H9 (cell line): ENCODE measurements at regions not wholly inside any gene's neighbourhood (a gene's known extent, or its start where the extent isn't known, plus 50 kb on each side); places are given as distances from the start of the nearest gene placed in this dataset.

ENCODE experiments used
- DNase-seq: peaks from one replicate; pipeline ENCODE4 v3.0.0-alpha.2; 2017
- H2AFZ ChIP-seq: one replicate; pipeline ENCODE4 v1.6.1; 2013; ENCODE audit warnings: mild to moderate bottlenecking, low read length, control low read depth, moderate library complexity
- H2AK5ac ChIP-seq: 2 replicates; pipeline ENCODE4 v1.6.1; 2013; ENCODE audit warnings: low read length, control low read depth, mixed read lengths; ENCODE audit not compliant: insufficient read length
- H2BK120ac ChIP-seq: one replicate; pipeline ENCODE4 v1.6.1; 2013; ENCODE audit warnings: low read depth, mild to moderate bottlenecking, low read length, control low read depth, inconsistent platforms; ENCODE audit not compliant: poor library complexity, severe bottlenecking
- H2BK12ac ChIP-seq: 2 replicates; pipeline ENCODE4 v1.6.1; 2013; ENCODE audit warnings: low read length, control low read depth, mixed read lengths, low read depth; ENCODE audit not compliant: insufficient read length
- H2BK15ac ChIP-seq: 2 replicates; pipeline ENCODE4 v1.6.1; 2013; ENCODE audit warnings: low read depth, low read length, control low read depth
- H2BK20ac ChIP-seq: one replicate; pipeline ENCODE4 v1.6.1; 2013; ENCODE audit warnings: low read depth, mild to moderate bottlenecking, low read length, control low read depth, inconsistent platforms; ENCODE audit not compliant: poor library complexity, severe bottlenecking
- H2BK5ac ChIP-seq: 2 replicates; pipeline ENCODE4 v1.6.1; 2013; ENCODE audit warnings: low read length, control low read depth, mixed read lengths; ENCODE audit not compliant: insufficient read length
- H3K14ac ChIP-seq: 2 replicates; pipeline ENCODE4 v1.6.1; 2013; ENCODE audit warnings: low read length, control low read depth; ENCODE audit not compliant: insufficient read depth
- H3K18ac ChIP-seq: 2 replicates; pipeline ENCODE4 v1.6.1; 2013; ENCODE audit warnings: low read depth, mild to moderate bottlenecking, mixed read lengths, low read length, control low read depth; ENCODE audit not compliant: insufficient read length
- H3K23ac ChIP-seq: 2 replicates; pipeline ENCODE4 v1.6.1; 2013; ENCODE audit warnings: low read length, control low read depth, mixed read lengths, low read depth; ENCODE audit not compliant: insufficient read length
- H3K23me2 ChIP-seq: 2 replicates; pipeline ENCODE4 v1.6.1; 2013; ENCODE audit warnings: low read depth, mild to moderate bottlenecking, mixed read lengths, low read length, control low read depth; ENCODE audit not compliant: insufficient read length, poor library complexity, severe bottlenecking
- H3K27ac ChIP-seq: 2 replicates; pipeline ENCODE4 v1.5.1; 2013; ENCODE audit warnings: low read length, control low read depth, mixed read lengths, low read depth; ENCODE audit not compliant: insufficient read length
- H3K27me3 ChIP-seq: 2 replicates; pipeline ENCODE4 v1.6.1; 2013; ENCODE audit warnings: low read length, control low read depth, inconsistent platforms; ENCODE audit not compliant: insufficient read depth
- H3K4ac ChIP-seq: 2 replicates; pipeline ENCODE4 v1.6.1; 2013; ENCODE audit warnings: low read depth, mild to moderate bottlenecking, control low read depth, inconsistent platforms, low read length, moderate library complexity
- H3K4me1 ChIP-seq: 2 replicates; pipeline ENCODE4 v1.6.1; 2013; ENCODE audit warnings: low read length, control low read depth, inconsistent platforms; ENCODE audit not compliant: insufficient read depth
- H3K4me2 ChIP-seq: 2 replicates; pipeline ENCODE4 v1.6.1; 2013; ENCODE audit warnings: low read length, control low read depth, mixed read lengths; ENCODE audit not compliant: insufficient read length, insufficient read depth
- H3K56ac ChIP-seq: 2 replicates; pipeline ENCODE4 v1.6.1; 2013; ENCODE audit warnings: low read depth, mild to moderate bottlenecking, mixed read lengths, low read length, control low read depth; ENCODE audit not compliant: insufficient read length
- H3K79me1 ChIP-seq: 2 replicates; pipeline ENCODE4 v1.6.1; 2013; ENCODE audit warnings: low read depth, mild to moderate bottlenecking, moderate library complexity, low read length, control low read depth, inconsistent platforms; ENCODE audit not compliant: insufficient read depth, poor library complexity, severe bottlenecking
- H3K79me2 ChIP-seq: 2 replicates; pipeline ENCODE4 v1.6.1; 2013; ENCODE audit warnings: low read length, control low read depth, inconsistent platforms; ENCODE audit not compliant: insufficient read depth
- H3K9ac ChIP-seq: 2 replicates; pipeline ENCODE4 v1.6.1; 2013; ENCODE audit warnings: low read length, control low read depth, mixed read lengths; ENCODE audit not compliant: insufficient read length; ENCODE audit errors: extremely low read depth
- H3K9me3 ChIP-seq: one replicate; pipeline ENCODE4 v1.6.1; 2013; ENCODE audit warnings: low read depth, low read length, inconsistent platforms; ENCODE audit not compliant: control insufficient read depth
- H3T11ph ChIP-seq: one replicate; pipeline ENCODE4 v1.6.1; 2013; ENCODE audit warnings: mild to moderate bottlenecking, low read length, control low read depth, inconsistent platforms
- H4K20me1 ChIP-seq: one replicate; pipeline ENCODE4 v1.6.1; 2013; ENCODE audit not compliant: control insufficient read depth, insufficient read length, insufficient read depth
- H4K5ac ChIP-seq: 2 replicates; pipeline ENCODE4 v1.6.1; 2013; ENCODE audit warnings: low read depth, mild to moderate bottlenecking, mixed read lengths, low read length, control low read depth; ENCODE audit not compliant: insufficient read length
- H4K8ac ChIP-seq: replicated peaks from 2 replicates; pipeline ENCODE4 v1.6.1; 2013; ENCODE audit warnings: low read length, control low read depth, mixed read lengths, low read depth; ENCODE audit not compliant: insufficient read length
- H4K91ac ChIP-seq: 2 replicates; pipeline ENCODE4 v1.6.1; 2013; ENCODE audit warnings: low read depth, mild to moderate bottlenecking, moderate library complexity, mixed read lengths, low read length, control low read depth; ENCODE audit not compliant: insufficient read length
- H3K27ac Mint-ChIP-seq, 3 experiments: 2 replicates in 2 of 3; 3 replicates in 1 of 3; pipeline ENCODE4 v1.8.0; 2020 to 2021; ENCODE audit warnings: mixed read lengths in 3 of 3, mild to moderate bottlenecking in 1 of 3, moderate library complexity in 1 of 3
- H3K27me3 Mint-ChIP-seq: 2 replicates; pipeline ENCODE4 v1.8.0; 2021; ENCODE audit warnings: low read depth, mild to moderate bottlenecking, moderate library complexity, mixed read lengths
- H3K36me3 Mint-ChIP-seq, 3 experiments: 2 replicates in 2 of 3; 3 replicates in 1 of 3; pipeline ENCODE4 v1.8.0; 2020 to 2021; ENCODE audit warnings: low read depth in 3 of 3, mixed read lengths in 3 of 3; ENCODE audit not compliant: insufficient read depth in 1 of 3
- H3K4me1 Mint-ChIP-seq, 2 experiments: 2 replicates each; pipeline ENCODE4 v1.8.0; 2020; ENCODE audit warnings: mixed read lengths in 2 of 2
- H3K4me3 Mint-ChIP-seq, 2 experiments: 2 replicates in 1 of 2; 3 replicates in 1 of 2; pipeline ENCODE4 v1.8.0; 2020 to 2021; ENCODE audit warnings: mild to moderate bottlenecking in 2 of 2, mixed read lengths in 2 of 2, moderate library complexity in 1 of 2
- H3K9me3 Mint-ChIP-seq, 2 experiments: 2 replicates in 1 of 2; 3 replicates in 1 of 2; pipeline ENCODE4 v1.8.0; 2020; ENCODE audit warnings: mild to moderate bottlenecking in 2 of 2, mixed read lengths in 2 of 2, moderate library complexity in 1 of 2
- WGBS: extraction: QIAGEN DNeasy Blood & Tissue Kit; methylation state at CpG from one replicate; pipeline ENCODE4 v1.1.7; 2013; ENCODE audit warnings: missing lambda C conversion rate, low lambda C conversion rate, mixed read lengths; ENCODE audit not compliant: insufficient read length; ENCODE audit errors: extremely low coverage; 5-methylcytosine and 5-hydroxymethylcytosine counted together
- TF ChIP-seq, protein P1 (sequence below): fragments of 200-600 bp; sonication (generic); conservative IDR thresholded peaks from 3 replicates; pipeline ENCODE4 v1.8.0; 2021; ENCODE audit warnings: antibody characterized with exemption, mild to moderate bottlenecking

- H2BK5ac ChIP-seq, result no peak overlapping the region
These were observed 323.0 kb upstream of the UMPS start for GRCh38 chr3:124407260-124407659.

More at GRCh38 chr3:124407260-124407659, 323.0 kb upstream of the UMPS start:
- H3K9ac ChIP-seq, result no peak overlapping the region
- H3K4me1 ChIP-seq, result no peaks in the 10 kb centered on the region
- H3T11ph ChIP-seq, result no peak overlapping the region
- no peak overlapping the region for H2AK5ac ChIP-seq
- H4K5ac ChIP-seq, result no peak overlapping the region
- H3K18ac ChIP-seq, result no peak overlapping the region
- Mint-ChIP-seq H3K27ac (no peak overlapping the region), H3K4me3 (no peak overlapping the region), H3K4me1 (peaks cover 6% of the 10 kb centered on the region in 2 experiments), H3K27me3 (no peaks in the 10 kb centered on the region), H3K9me3 (no peaks in the 10 kb centered on the region), H3K36me3 (no peaks in the 10 kb centered on the region)
- no peaks in the 10 kb centered on the region for H3K79me1 ChIP-seq
- TF ChIP-seq, protein P1, sequence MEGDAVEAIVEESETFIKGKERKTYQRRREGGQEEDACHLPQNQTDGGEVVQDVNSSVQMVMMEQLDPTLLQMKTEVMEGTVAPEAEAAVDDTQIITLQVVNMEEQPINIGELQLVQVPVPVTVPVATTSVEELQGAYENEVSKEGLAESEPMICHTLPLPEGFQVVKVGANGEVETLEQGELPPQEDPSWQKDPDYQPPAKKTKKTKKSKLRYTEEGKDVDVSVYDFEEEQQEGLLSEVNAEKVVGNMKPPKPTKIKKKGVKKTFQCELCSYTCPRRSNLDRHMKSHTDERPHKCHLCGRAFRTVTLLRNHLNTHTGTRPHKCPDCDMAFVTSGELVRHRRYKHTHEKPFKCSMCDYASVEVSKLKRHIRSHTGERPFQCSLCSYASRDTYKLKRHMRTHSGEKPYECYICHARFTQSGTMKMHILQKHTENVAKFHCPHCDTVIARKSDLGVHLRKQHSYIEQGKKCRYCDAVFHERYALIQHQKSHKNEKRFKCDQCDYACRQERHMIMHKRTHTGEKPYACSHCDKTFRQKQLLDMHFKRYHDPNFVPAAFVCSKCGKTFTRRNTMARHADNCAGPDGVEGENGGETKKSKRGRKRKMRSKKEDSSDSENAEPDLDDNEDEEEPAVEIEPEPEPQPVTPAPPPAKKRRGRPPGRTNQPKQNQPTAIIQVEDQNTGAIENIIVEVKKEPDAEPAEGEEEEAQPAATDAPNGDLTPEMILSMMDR, result no peak
- no peaks in the 10 kb centered on the region for H3K23me2 ChIP-seq
- no peak overlapping the region for H3K4ac ChIP-seq
- H3K79me2 ChIP-seq, result no peaks in the 10 kb centered on the region
- no peak overlapping the region for H2BK20ac ChIP-seq
- H2BK12ac ChIP-seq, result no peak overlapping the region
- no peak overlapping the region for H3K27ac ChIP-seq
- no peaks in the 10 kb centered on the region for H3K9me3 ChIP-seq
- no peak overlapping the region for H2BK15ac ChIP-seq
- H4K8ac ChIP-seq, result no peak overlapping the region
- H4K20me1 ChIP-seq, result no peaks in the 10 kb centered on the region
- H3K14ac ChIP-seq, result no peak overlapping the region
- H4K91ac ChIP-seq, result no peak overlapping the region
- no peak overlapping the region for H3K4me2 ChIP-seq
- no peaks in the 10 kb centered on the region for H3K27me3 ChIP-seq
- WGBS, result no CpG with 5 or more reads among the region's 1 CpG
- H2AFZ ChIP-seq, result no peak overlapping the region
- H2BK120ac ChIP-seq, result no peak overlapping the region
- no peak overlapping the region for H3K56ac ChIP-seq
- H3K23ac ChIP-seq, result no peak overlapping the region
- no peak for DNase-seq
